ENCODE measurements at regions not wholly inside any gene's neighbourhood (a gene's known extent, or its start where the extent isn't known, plus 50 kb on each side); places are given as distances from the start of the nearest gene placed in this dataset.

DNA sequence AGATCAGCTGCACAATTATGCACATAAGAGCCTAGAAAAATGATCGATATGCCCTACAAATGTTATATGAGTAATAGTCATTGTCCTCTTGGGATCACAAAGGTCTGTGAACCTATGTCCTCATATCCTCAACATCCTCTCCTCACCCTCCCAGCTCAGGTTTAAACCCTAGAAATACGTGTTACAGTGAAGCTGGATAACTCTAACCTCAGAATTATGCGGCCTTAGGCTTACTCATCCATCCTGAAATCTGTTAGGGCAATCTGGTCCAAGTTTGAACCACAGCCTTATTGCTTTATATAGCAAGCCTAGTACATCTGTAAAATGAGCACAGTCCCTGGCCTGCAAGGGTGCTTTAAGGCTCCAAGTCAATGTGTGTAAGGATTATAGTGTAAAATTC lies 84.2 kb upstream of the FRMD4A start:
- Histone ChIP-seq H4K91ac (ENCODE audit: insufficient read depth, low read depth, low read length) (peak overlapping the region; percentile 64), H3K9ac (ENCODE audit: low read depth, low read length) (no peak overlapping the region), H2AFZ (replicated peaks; ENCODE audit: low read length, poor library complexity) (no peak overlapping the region), H3K27me3 (ENCODE audit: control insufficient read depth, insufficient read depth, low read length) (no peaks in the 10 kb centered on the region), H3K56ac (ENCODE audit: extremely low read depth, insufficient read depth, low read length) (no peak overlapping the region), H3K18ac (ENCODE audit: low read depth, low read length) (peak overlapping the region; percentile 98; the same call in 1 of the 2 replicates), H3K4ac (ENCODE audit: low read depth, low read length) (peak overlapping the region; percentile 76; the same call in 1 of the 2 replicates), H3K9me3 (ENCODE audit: control insufficient read depth, insufficient read depth, low read length) (no peaks in the 10 kb centered on the region), H3K4me1 (ENCODE audit: control insufficient read depth, insufficient read depth, low read length) (peaks cover 10% of the 10 kb centered on the region; the same call in 1 of the 2 replicates), H3K27ac (ENCODE audit: insufficient read depth, low read length) (no peak overlapping the region), H3K4me3 (ENCODE audit: insufficient read depth, low read depth, low read length) (no peak overlapping the region), H2BK120ac (ENCODE audit: low read depth, low read length) (peak overlapping the region; percentile 87), H4K8ac (ENCODE audit: low read depth in 2 of 2, low read length in 2 of 2) (peak overlapping the region; percentile 24 to 74), H2BK5ac (ENCODE audit: low read depth, low read length, poor library complexity, severe bottlenecking) (peak overlapping the region; percentile 99), H4K20me1 (ENCODE audit: insufficient read depth, low read length) (no peaks in the 10 kb centered on the region), H2AK5ac (ENCODE audit: low read depth, low read length) (peak overlapping the region; percentile 74; the same call in 1 of the 2 replicates), H3K4me2 (ENCODE audit: low read depth, low read length) (no peak overlapping the region), H3K9me1 (ENCODE audit: insufficient read depth, low read length) (peaks cover 5% of the 10 kb centered on the region; the same call in 1 of the 2 replicates), H4K5ac (ENCODE audit: low read depth, low read length) (peak overlapping the region; percentile 62; the same call in 1 of the 2 replicates), H3K79me1 (ENCODE audit: low read depth in 1 of 2, low read length in 2 of 2) (no peaks in the 10 kb centered on the region), H2BK15ac (ENCODE audit: low read depth, low read length) (peak overlapping the region; percentile 80; the same call in 2 of the 3 replicates), H3K23ac (ENCODE audit: low read depth, low read length) (peak overlapping the region; percentile 73; the same call in 1 of the 2 replicates), H3K14ac (replicated peaks; ENCODE audit: low read depth, low read length) (peak overlapping the region; percentile 86), H2AK9ac (replicated peaks; ENCODE audit: low read depth, low read length, poor library complexity) (no peak overlapping the region), H3K36me3 (ENCODE audit: control insufficient read depth, insufficient read depth, low read length) (no peaks in the 10 kb centered on the region), H2BK20ac (ENCODE audit: low read depth, low read length) (peak overlapping the region; percentile 90; the same call in 1 of the 2 replicates)
- ATAC-seq (ENCODE audit: low read depth) (peak; percentile 90), DNase-seq (peak; percentile 85)
- in situ Hi-C loops (cut with MboI; ENCODE audit: low sequenced_read_pairs) (no loop called here), intact Hi-C loops (cut with micrococcal nuclease) (no loop called here), dilution Hi-C loops (cut with HindIII; ENCODE audit: low sequenced_read_pairs, unreplicated experiment) (no loop called here)
- no TSS peak for BruUV-seq (replicated peaks)
- CTCF ChIA-PET: no interaction called here
- no CpG with 5 or more reads among the region's 3 CpGs for WGBS, 2 experiments (ENCODE audit: extremely low coverage in 2 of 2, insufficient read length in 1 of 2)
- POLR2A ChIA-PET (ENCODE audit: unreplicated experiment): no interaction called here
- TF ChIP-seq CEBPB (IDR thresholded peaks at IDR 0.05; ENCODE audit: low read depth, low read length): peak; percentile 17; the same call in 1 of the 2 replicates
- no peak for TF ChIP-seq CHD1 (IDR thresholded peaks at IDR 0.05; ENCODE audit: low read depth, low read length)
- TF ChIP-seq MAFK (IDR thresholded peaks at IDR 0.05; ENCODE audit: low read depth, low read length): no peak
- no peak for TF ChIP-seq RCOR1 (IDR thresholded peaks at IDR 0.05; ENCODE audit: insufficient replicate concordance, low read length)
- TF ChIP-seq FOS (IDR thresholded peaks at IDR 0.05; ENCODE audit: low read depth, low read length): no peak
- TF ChIP-seq BHLHE40 (IDR thresholded peaks at IDR 0.05; ENCODE audit: low read depth, low read length): no peak

Data from IMR-90 (cell line).